HEK293 (cell line): ENCODE measurements at regions not wholly inside any gene's neighbourhood (a gene's known extent, or its start where the extent isn't known, plus 50 kb on each side); places are given as distances from the start of the nearest gene placed in this dataset.
A peak's percentile ranks its signal among the peaks of the same experiment; 100 is the strongest.

ENCODE experiments used
- CTCF ChIA-PET: fragments of 350-600 bp; formaldehyde crosslinking; extraction: SDS; loops from one replicate; lab custom pipeline; 2021; ENCODE audit warnings: antibody characterized with exemption; lab: Yijun Ruan, JAX
- POLR2A ChIA-PET: fragments of 300-600 bp; formaldehyde crosslinking; extraction: SDS; loops from one replicate; lab custom pipeline; 2020; ENCODE audit warnings: antibody characterized with exemption, inconsistent platforms; lab: Yijun Ruan, JAX
- H3K27ac ChIP-seq: fragments of 200-500 bp; sonication (Bioruptor generic); 2 replicates; pipeline ENCODE4 v1.5.1; 2014; ENCODE audit warnings: low read depth, low read length, control low read depth, inconsistent platforms; ENCODE audit errors: extremely low read depth
- H3K36me3 ChIP-seq, 2 experiments: fragments of 200-500 bp in 1 of 2; sonication (Bioruptor generic) in 1 of 2; 1 replicate in 1 of 2; 2 replicates in 1 of 2; pipeline ENCODE4 v1.5.1; 2014 to 2017; ENCODE audit warnings: inconsistent platforms in 2 of 2, low read length in 2 of 2; ENCODE audit not compliant: control insufficient read depth in 2 of 2, insufficient read depth in 1 of 2
- H3K4me1 ChIP-seq: fragments of 200-500 bp; sonication (Bioruptor generic); 2 replicates; pipeline ENCODE4 v1.5.1; 2014; ENCODE audit warnings: mild to moderate bottlenecking, low read length, inconsistent platforms; ENCODE audit not compliant: control insufficient read depth, insufficient read depth
- H3K4me3 ChIP-seq: 2 replicates; pipeline ENCODE4 v1.5.1; 2011; ENCODE audit warnings: low read depth, mild to moderate bottlenecking, control low read depth, low read length, moderate library complexity
- H3K9me3 ChIP-seq: fragments of 200-500 bp; sonication (Bioruptor generic); 2 replicates; pipeline ENCODE4 v1.5.1; 2014; ENCODE audit warnings: low read depth, low read length, inconsistent platforms; ENCODE audit not compliant: control insufficient read depth, insufficient read depth
- GLI2 ChIP-seq: fragments of 450-650 bp; formaldehyde crosslinking; IDR thresholded peaks from 2 replicates; pipeline ENCODE4; 2017; ENCODE audit warnings: missing biosample characterization, missing genetic modification characterization, low read depth, borderline replicate concordance
- YY2 ChIP-seq: fragments of 450-650 bp; formaldehyde crosslinking; IDR thresholded peaks from 2 replicates; pipeline ENCODE4 v1.5.1; 2016; ENCODE audit warnings: missing biosample characterization, missing genetic modification characterization
- ZNF121 ChIP-seq: fragments of 450-650 bp; formaldehyde crosslinking; IDR thresholded peaks from 2 replicates; pipeline ENCODE4 v1.5.1; 2016; ENCODE audit warnings: missing biosample characterization, missing genetic modification characterization
- ZNF140 ChIP-seq: fragments of 450-650 bp; formaldehyde crosslinking; IDR thresholded peaks from 2 replicates; pipeline ENCODE4 v1.5.1; 2016; ENCODE audit warnings: missing biosample characterization, missing genetic modification characterization
- ZNF175 ChIP-seq: fragments of 450-650 bp; formaldehyde crosslinking; IDR thresholded peaks from 2 replicates; pipeline ENCODE4 v1.5.1; 2016; ENCODE audit warnings: missing biosample characterization, missing genetic modification characterization
- ZNF2 ChIP-seq: fragments of 450-650 bp; formaldehyde crosslinking; IDR thresholded peaks from 2 replicates; pipeline ENCODE4 v1.5.1; 2016; ENCODE audit warnings: missing biosample characterization, missing genetic modification characterization
- ZNF211 ChIP-seq: fragments of 450-650 bp; formaldehyde crosslinking; IDR thresholded peaks from 2 replicates; pipeline ENCODE4 v1.5.1; 2016; ENCODE audit warnings: low read depth, missing biosample characterization, missing genetic modification characterization
- ZNF221 ChIP-seq: fragments of 450-650 bp; formaldehyde crosslinking; IDR thresholded peaks from 2 replicates; pipeline ENCODE4 v1.5.1; 2017; ENCODE audit warnings: missing biosample characterization, missing genetic modification characterization, borderline replicate concordance
- ZNF239 ChIP-seq: fragments of 450-650 bp; formaldehyde crosslinking; IDR thresholded peaks from 2 replicates; pipeline ENCODE4 v1.5.1; 2016; ENCODE audit warnings: missing biosample characterization, missing genetic modification characterization
- ZNF416 ChIP-seq: fragments of 450-650 bp; formaldehyde crosslinking; IDR thresholded peaks from 2 replicates; pipeline ENCODE4 v1.5.1; 2016; ENCODE audit warnings: missing biosample characterization, missing genetic modification characterization
- ZNF623 ChIP-seq: fragments of 450-650 bp; formaldehyde crosslinking; IDR thresholded peaks from 2 replicates; pipeline ENCODE4 v1.5.1; 2016; ENCODE audit warnings: missing biosample characterization, missing genetic modification characterization
- ZNF707 ChIP-seq: fragments of 450-650 bp; formaldehyde crosslinking; IDR thresholded peaks from 2 replicates; pipeline ENCODE4 v1.5.1; 2016; ENCODE audit warnings: missing biosample characterization, missing genetic modification characterization
- ZNF777 ChIP-seq: fragments of 450-650 bp; formaldehyde crosslinking; IDR thresholded peaks from 2 replicates; pipeline ENCODE4 v1.5.1; 2017; ENCODE audit warnings: missing biosample characterization, missing genetic modification characterization, borderline replicate concordance
- TF ChIP-seq, protein P1 (sequence below): fragments of 450-650 bp; formaldehyde crosslinking; IDR thresholded peaks from 2 replicates; pipeline ENCODE4 v1.5.1; 2017; ENCODE audit warnings: missing biosample characterization, missing genetic modification characterization
- TF ChIP-seq, protein P2 (sequence below): fragments of 450-650 bp; formaldehyde crosslinking; IDR thresholded peaks from 2 replicates; pipeline ENCODE4 v1.5.1; 2016; ENCODE audit warnings: missing biosample characterization, missing genetic modification characterization
- TF ChIP-seq, protein P3 (sequence below): fragments of 450-650 bp; formaldehyde crosslinking; IDR thresholded peaks from 2 replicates; pipeline ENCODE4 v1.5.1; 2016; ENCODE audit warnings: missing biosample characterization, missing genetic modification characterization
- TF ChIP-seq, protein P4 (sequence below): fragments of 450-650 bp; formaldehyde crosslinking; IDR thresholded peaks from 2 replicates; pipeline ENCODE4 v1.5.1; 2016; ENCODE audit warnings: missing biosample characterization, missing genetic modification characterization, low read depth

DNA sequence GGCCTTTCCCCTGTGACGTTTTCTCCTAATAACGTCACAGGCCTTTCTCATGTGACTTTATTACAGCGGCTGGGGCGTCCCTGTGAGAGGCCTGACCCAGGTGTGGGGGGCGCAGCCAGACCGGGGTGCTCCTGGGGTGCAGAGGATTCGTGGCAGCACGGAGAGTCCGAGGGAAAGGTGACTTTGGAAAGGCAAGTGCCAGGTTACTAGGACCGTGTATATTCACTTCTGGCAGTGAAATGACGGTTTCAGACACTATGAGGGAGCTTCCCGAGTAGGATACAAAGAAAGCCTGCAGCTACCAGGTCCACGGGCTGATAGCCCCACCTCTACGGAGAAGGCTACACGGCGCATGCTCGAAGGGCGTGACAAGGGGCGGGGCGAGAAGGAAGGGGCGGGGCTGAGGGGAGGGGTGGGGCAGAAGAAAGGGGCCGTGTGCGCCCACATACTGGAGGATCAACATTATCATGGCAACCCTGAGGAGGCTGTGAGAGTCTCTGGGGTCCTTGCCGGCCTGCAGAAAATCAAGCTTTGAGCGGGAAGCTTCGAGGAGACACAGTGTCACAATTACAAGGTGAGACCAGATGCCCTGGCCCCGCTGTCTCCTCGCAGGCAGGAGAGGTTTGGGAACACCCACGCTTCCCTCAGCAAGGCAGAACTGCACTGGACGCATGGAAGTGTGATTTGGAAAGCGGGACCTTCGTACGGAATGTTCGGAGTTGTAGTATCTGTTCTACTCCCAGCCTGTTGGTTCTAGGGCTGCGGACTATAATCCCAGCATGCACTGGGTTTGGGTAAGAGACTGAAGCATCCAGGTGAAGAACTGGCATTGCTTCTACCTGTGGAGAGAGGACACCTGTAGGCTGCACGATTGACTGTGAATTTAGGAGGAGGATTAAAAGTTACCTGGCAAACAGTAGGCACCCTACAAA, 54.4 kb upstream of the ZNF337 start (continued):
- TF ChIP-seq, protein P1, sequence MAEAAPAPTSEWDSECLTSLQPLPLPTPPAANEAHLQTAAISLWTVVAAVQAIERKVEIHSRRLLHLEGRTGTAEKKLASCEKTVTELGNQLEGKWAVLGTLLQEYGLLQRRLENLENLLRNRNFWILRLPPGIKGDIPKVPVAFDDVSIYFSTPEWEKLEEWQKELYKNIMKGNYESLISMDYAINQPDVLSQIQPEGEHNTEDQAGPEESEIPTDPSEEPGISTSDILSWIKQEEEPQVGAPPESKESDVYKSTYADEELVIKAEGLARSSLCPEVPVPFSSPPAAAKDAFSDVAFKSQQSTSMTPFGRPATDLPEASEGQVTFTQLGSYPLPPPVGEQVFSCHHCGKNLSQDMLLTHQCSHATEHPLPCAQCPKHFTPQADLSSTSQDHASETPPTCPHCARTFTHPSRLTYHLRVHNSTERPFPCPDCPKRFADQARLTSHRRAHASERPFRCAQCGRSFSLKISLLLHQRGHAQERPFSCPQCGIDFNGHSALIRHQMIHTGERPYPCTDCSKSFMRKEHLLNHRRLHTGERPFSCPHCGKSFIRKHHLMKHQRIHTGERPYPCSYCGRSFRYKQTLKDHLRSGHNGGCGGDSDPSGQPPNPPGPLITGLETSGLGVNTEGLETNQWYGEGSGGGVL (tag by site-specific recombination) = no peak
- TF ChIP-seq ZNF121 (tag by site-specific recombination) (no peak), ZNF211 (tag by site-specific recombination) (no peak), YY2 (tag by site-specific recombination) (no peak), ZNF221 (tag by site-specific recombination) (no peak)
- TF ChIP-seq, protein P2, sequence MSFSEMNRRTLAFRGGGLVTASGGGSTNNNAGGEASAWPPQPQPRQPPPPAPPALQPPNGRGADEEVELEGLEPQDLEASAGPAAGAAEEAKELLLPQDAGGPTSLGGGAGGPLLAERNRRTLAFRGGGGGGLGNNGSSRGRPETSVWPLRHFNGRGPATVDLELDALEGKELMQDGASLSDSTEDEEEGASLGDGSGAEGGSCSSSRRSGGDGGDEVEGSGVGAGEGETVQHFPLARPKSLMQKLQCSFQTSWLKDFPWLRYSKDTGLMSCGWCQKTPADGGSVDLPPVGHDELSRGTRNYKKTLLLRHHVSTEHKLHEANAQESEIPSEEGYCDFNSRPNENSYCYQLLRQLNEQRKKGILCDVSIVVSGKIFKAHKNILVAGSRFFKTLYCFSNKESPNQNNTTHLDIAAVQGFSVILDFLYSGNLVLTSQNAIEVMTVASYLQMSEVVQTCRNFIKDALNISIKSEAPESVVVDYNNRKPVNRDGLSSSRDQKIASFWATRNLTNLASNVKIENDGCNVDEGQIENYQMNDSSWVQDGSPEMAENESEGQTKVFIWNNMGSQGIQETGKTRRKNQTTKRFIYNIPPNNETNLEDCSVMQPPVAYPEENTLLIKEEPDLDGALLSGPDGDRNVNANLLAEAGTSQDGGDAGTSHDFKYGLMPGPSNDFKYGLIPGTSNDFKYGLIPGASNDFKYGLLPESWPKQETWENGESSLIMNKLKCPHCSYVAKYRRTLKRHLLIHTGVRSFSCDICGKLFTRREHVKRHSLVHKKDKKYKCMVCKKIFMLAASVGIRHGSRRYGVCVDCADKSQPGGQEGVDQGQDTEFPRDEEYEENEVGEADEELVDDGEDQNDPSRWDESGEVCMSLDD (tag by site-specific recombination) = peak; percentile 38; the same call in 1 of the 2 replicates
- TF ChIP-seq, protein P3, sequence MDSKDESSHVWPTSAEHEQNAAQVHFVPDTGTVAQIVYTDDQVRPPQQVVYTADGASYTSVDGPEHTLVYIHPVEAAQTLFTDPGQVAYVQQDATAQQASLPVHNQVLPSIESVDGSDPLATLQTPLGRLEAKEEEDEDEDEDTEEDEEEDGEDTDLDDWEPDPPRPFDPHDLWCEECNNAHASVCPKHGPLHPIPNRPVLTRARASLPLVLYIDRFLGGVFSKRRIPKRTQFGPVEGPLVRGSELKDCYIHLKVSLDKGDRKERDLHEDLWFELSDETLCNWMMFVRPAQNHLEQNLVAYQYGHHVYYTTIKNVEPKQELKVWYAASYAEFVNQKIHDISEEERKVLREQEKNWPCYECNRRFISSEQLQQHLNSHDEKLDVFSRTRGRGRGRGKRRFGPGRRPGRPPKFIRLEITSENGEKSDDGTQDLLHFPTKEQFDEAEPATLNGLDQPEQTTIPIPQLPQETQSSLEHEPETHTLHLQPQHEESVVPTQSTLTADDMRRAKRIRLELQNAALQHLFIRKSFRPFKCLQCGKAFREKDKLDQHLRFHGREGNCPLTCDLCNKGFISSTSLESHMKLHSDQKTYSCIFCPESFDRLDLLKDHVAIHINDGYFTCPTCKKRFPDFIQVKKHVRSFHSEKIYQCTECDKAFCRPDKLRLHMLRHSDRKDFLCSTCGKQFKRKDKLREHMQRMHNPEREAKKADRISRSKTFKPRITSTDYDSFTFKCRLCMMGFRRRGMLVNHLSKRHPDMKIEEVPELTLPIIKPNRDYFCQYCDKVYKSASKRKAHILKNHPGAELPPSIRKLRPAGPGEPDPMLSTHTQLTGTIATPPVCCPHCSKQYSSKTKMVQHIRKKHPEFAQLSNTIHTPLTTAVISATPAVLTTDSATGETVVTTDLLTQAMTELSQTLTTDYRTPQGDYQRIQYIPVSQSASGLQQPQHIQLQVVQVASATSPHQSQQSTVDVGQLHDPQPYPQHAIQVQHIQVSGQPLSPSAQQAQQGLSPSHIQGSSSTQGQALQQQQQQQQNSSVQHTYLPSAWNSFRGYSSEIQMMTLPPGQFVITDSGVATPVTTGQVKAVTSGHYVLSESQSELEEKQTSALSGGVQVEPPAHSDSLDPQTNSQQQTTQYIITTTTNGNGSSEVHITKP (tag by site-specific recombination) = peak; percentile 34; the same call in 1 of the 2 replicates

DNA sequence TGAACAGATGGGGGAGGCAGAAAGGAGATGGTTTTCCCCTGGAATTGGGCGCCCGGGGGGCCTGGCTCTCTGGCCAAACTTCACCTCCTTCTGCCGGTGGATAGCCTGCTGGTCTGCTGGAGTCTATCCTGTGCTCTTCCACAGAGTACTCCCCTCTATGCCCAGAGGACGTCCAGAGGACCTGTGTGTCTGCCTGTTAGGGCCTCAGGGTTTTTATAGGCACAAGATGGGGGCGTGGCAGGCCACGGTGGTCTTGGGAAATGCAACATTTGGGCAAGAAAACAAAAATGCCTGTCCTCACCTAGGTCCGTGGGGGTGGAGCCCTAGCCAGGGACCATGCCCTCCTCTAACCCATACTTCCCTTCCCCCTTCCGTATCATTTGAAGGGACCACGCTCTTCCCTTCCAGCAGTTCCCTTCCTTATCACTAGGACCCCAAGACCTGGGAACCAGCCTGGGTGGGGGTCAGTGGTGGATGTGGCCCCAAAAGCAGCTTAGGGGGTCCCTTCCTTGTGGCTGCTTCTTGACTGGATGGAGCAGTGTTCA, 53.6 kb upstream of the ZNF337 start:
- Histone ChIP-seq H3K36me3 (no peaks in the 10 kb centered on the region), H3K9me3 (no peaks in the 10 kb centered on the region), H3K27ac (no peak overlapping the region; the same call in 1 of the 2 replicates), H3K4me1 (no peaks in the 10 kb centered on the region), H3K4me3 (no peak overlapping the region)
- CTCF ChIA-PET = no interaction called here
- POLR2A ChIA-PET = interaction anchor here (0.6 to 0.9 kb wide), 2 partner anchors 179 to 688 kb away, joined by 3 to 4 read pairs; no protein-coding TSS in a partner anchor
- TF ChIP-seq ZNF623 (tag by site-specific recombination) = no peak
- TF ChIP-seq ZNF2 (tag by site-specific recombination) = no peak
- TF ChIP-seq ZNF707 (tag by site-specific recombination) = no peak
- TF ChIP-seq ZNF140 = no peak
- no peak for TF ChIP-seq ZNF777 (tag by site-specific recombination)
- TF ChIP-seq, protein P2 (tag by site-specific recombination) = no peak
- TF ChIP-seq ZNF239 (tag by site-specific recombination) = no peak
- TF ChIP-seq, protein P4, sequence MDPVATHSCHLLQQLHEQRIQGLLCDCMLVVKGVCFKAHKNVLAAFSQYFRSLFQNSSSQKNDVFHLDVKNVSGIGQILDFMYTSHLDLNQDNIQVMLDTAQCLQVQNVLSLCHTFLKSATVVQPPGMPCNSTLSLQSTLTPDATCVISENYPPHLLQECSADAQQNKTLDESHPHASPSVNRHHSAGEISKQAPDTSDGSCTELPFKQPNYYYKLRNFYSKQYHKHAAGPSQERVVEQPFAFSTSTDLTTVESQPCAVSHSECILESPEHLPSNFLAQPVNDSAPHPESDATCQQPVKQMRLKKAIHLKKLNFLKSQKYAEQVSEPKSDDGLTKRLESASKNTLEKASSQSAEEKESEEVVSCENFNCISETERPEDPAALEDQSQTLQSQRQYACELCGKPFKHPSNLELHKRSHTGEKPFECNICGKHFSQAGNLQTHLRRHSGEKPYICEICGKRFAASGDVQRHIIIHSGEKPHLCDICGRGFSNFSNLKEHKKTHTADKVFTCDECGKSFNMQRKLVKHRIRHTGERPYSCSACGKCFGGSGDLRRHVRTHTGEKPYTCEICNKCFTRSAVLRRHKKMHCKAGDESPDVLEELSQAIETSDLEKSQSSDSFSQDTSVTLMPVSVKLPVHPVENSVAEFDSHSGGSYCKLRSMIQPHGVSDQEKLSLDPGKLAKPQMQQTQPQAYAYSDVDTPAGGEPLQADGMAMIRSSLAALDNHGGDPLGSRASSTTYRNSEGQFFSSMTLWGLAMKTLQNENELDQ (tag by site-specific recombination) = no peak
- no peak for TF ChIP-seq GLI2
- TF ChIP-seq ZNF416 (tag by site-specific recombination) = no peak
- TF ChIP-seq ZNF175 (tag by site-specific recombination) = no peak
